ENCODE measurements at regions not wholly inside any gene's neighbourhood (a gene's known extent, or its start where the extent isn't known, plus 50 kb on each side); places are given as distances from the start of the nearest gene placed in this dataset.
A peak's percentile ranks its signal among the peaks of the same experiment; 100 is the strongest.

DNA sequence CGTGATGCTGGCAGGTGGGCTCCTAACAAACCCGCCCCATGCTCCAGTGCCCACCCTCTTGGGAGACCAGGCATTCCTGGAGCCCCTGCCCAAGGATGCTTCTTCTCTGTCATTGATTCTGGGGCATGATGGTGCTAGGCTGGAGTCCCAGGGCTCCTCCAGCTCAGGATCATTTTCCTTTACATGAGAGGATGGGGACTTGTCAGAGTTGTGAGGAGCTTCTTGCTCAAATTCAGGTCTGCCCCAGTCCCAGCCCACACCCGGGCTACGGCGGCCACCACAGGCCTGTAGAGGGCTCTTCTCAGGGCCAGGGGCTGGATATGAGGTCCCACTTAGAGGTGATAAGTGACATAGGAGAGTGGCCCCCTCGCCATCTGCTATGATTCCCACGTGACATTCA is 141.1 kb upstream of the COPS8 start:
- Histone ChIP-seq H3K56ac (replicated peaks; ENCODE audit: insufficient read length, low read depth, low read length) (no peak overlapping the region), H2BK15ac (ENCODE audit: low read length) (no peak overlapping the region), H3K4me2 (ENCODE audit: insufficient read depth in 1 of 2, low read depth in 2 of 2, low read length in 2 of 2) (no peak overlapping the region), H3K27ac (ENCODE audit: low read depth, low read length) (no peak overlapping the region), H3K79me2 (ENCODE audit: control insufficient read depth in 1 of 2, insufficient read depth in 2 of 2, low read length in 2 of 2) (no peaks in the 10 kb centered on the region), H3K4ac (replicated peaks; ENCODE audit: insufficient read length, low read depth, low read length) (no peak overlapping the region), H3K27me3 (replicated peaks in 1 of 4; ENCODE audit: control insufficient read depth in 3 of 4, extremely low read depth in 1 of 4, insufficient read depth in 3 of 4, low read length in 3 of 4) (no peaks in the 10 kb centered on the region), H3K23ac (ENCODE audit: insufficient read length) (no peak overlapping the region), H4K8ac (ENCODE audit: extremely low read depth, insufficient read depth, low read length) (no peak overlapping the region), H2BK120ac (replicated peaks; ENCODE audit: low read depth, low read length) (no peak overlapping the region), H3K4me1 (replicated peaks in 1 of 4; ENCODE audit: control insufficient read depth in 3 of 4, insufficient read depth in 4 of 4, low read length in 3 of 4) (peaks cover 2 to 6% (median 3%) of the 10 kb centered on the region in 4 experiments; a peak in 5 of 7 replicates), H3K79me1 (ENCODE audit: low read depth, low read length) (no peaks in the 10 kb centered on the region), H3K36me3 (ENCODE audit: control insufficient read depth in 2 of 4, insufficient read depth in 4 of 4, low read length in 3 of 4) (no peaks in the 10 kb centered on the region), H2AFZ (ENCODE audit: low read length) (no peak overlapping the region), H4K91ac (replicated peaks; ENCODE audit: insufficient read length, low read length) (no peak overlapping the region), H2BK12ac (ENCODE audit: low read depth, low read length) (no peak overlapping the region), H3K9me3 (ENCODE audit: insufficient read depth in 2 of 2, low read depth in 1 of 2, low read length in 1 of 2) (no peaks in the 10 kb centered on the region), H4K20me1 (replicated peaks in 1 of 2; ENCODE audit: control insufficient read depth in 1 of 2, insufficient read depth in 2 of 2, low read length in 2 of 2) (no peaks in the 10 kb centered on the region), H2BK5ac (ENCODE audit: low read depth, low read length) (no peak overlapping the region), H3K23me2 (ENCODE audit: low read depth, low read length) (no peaks in the 10 kb centered on the region), H3K14ac (ENCODE audit: insufficient read length) (no peak overlapping the region), H3K9ac (replicated peaks in 1 of 4; ENCODE audit: extremely low read depth in 1 of 4, low read depth in 3 of 4, low read length in 3 of 4) (no peak overlapping the region), H4K5ac (ENCODE audit: insufficient read length, low read depth, low read length) (no peak overlapping the region), H2AK5ac (ENCODE audit: low read depth, low read length) (no peak overlapping the region), H3K4me3 (ENCODE audit: extremely low read depth in 1 of 4, insufficient read depth in 2 of 4, low read depth in 3 of 4, low read length in 4 of 4) (no peak overlapping the region), H3K18ac (ENCODE audit: extremely low read depth, low read length) (no peak overlapping the region), H2BK20ac (ENCODE audit: low read length) (no peak overlapping the region)
- peak in 1 of 2 experiments; percentile 33 for DNase-seq (ENCODE audit: low read depth in 1 of 2, low spot score in 2 of 2)
- ChIA-PET CTCF (ENCODE audit: partially characterized antibody) (interaction anchor here (0.9 to 1.4 kb wide), 2 partner anchors 12 to 382 kb away, joined by 3 to 4 read pairs; no protein-coding TSS in a partner anchor), POLR2A (ENCODE audit: partially characterized antibody) (no interaction called here)
- no peak for FAIRE-seq
- 93% methylated on average over 7 of the region's 7 CpGs; no CpG with 5 or more reads in 1 of the 2 experiments for WGBS, 2 experiments (ENCODE audit: extremely low coverage in 1 of 2, insufficient coverage in 1 of 2, insufficient read length in 1 of 2, insufficient replicate concordance in 2 of 2, low coverage in 1 of 2, low lambda C conversion rate in 2 of 2, missing lambda C conversion rate in 1 of 2)
- TF ChIP-seq, protein P1, sequence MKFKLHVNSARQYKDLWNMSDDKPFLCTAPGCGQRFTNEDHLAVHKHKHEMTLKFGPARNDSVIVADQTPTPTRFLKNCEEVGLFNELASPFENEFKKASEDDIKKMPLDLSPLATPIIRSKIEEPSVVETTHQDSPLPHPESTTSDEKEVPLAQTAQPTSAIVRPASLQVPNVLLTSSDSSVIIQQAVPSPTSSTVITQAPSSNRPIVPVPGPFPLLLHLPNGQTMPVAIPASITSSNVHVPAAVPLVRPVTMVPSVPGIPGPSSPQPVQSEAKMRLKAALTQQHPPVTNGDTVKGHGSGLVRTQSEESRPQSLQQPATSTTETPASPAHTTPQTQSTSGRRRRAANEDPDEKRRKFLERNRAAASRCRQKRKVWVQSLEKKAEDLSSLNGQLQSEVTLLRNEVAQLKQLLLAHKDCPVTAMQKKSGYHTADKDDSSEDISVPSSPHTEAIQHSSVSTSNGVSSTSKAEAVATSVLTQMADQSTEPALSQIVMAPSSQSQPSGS (IDR thresholded peaks at IDR 0.05; ENCODE audit: low read length) = no peak
- no peak for TF ChIP-seq BRCA1 (IDR thresholded peaks at IDR 0.05; ENCODE audit: low read depth, low read length)
- TF ChIP-seq EP300 (IDR thresholded peaks at IDR 0.05; ENCODE audit: borderline replicate concordance in 1 of 2, low read depth in 2 of 2, low read length in 2 of 2) = no peak
- TF ChIP-seq SUZ12 (IDR thresholded peaks at IDR 0.05; ENCODE audit: low read length) = no peak
- TF ChIP-seq POLR2A (IDR thresholded peaks at IDR 0.05; ENCODE audit: control extremely low read depth in 1 of 2, low read depth in 2 of 2, low read length in 2 of 2) = no peak
- TF ChIP-seq JUN (IDR thresholded peaks at IDR 0.05; ENCODE audit: low read depth, low read length) = no peak
- TF ChIP-seq ZNF274 (IDR thresholded peaks at IDR 0.05; ENCODE audit: borderline replicate concordance, extremely low read depth, low read length) = no peak
- no peak for TF ChIP-seq CHD1 (IDR thresholded peaks at IDR 0.05; ENCODE audit: low read depth, low read length)
- no peak for TF ChIP-seq GTF2F1 (IDR thresholded peaks at IDR 0.05; ENCODE audit: borderline replicate concordance, low read depth, low read length)
- TF ChIP-seq, protein P2, sequence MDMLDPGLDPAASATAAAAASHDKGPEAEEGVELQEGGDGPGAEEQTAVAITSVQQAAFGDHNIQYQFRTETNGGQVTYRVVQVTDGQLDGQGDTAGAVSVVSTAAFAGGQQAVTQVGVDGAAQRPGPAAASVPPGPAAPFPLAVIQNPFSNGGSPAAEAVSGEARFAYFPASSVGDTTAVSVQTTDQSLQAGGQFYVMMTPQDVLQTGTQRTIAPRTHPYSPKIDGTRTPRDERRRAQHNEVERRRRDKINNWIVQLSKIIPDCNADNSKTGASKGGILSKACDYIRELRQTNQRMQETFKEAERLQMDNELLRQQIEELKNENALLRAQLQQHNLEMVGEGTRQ (IDR thresholded peaks at IDR 0.05; ENCODE audit: low read length) = no peak
- TF ChIP-seq TBP (IDR thresholded peaks at IDR 0.05; ENCODE audit: low read depth, low read length) = no peak
- TF ChIP-seq NRF1 (IDR thresholded peaks at IDR 0.05; ENCODE audit: low read depth, low read length) = no peak
- no peak for TF ChIP-seq PHF8 (conservative IDR thresholded peaks at IDR 0.05; ENCODE audit: low read depth, low read length)

Measured in H1 (cell line).